NCI-H1092 (cell line): ENCODE measurements at regions not wholly inside any gene's neighbourhood (a gene's known extent, or its start where the extent isn't known, plus 50 kb on each side); places are given as distances from the start of the nearest gene placed in this dataset.
"Not testable (repeated sequence)": the region's sequence is repeated elsewhere in the genome, so short reads cannot be mapped to it uniquely, and the experiment has no call there.

Source experiments
- DNase-seq: peaks from one replicate; lab custom pipeline; 2025; lab: John Stamatoyannopoulos, UW

GRCh38 chr1:230591678-230592077 is 50.6 kb upstream of the COG2 start:
- DNase-seq = no peak

GRCh38 chr1:230589951-230590350 is 52.3 kb upstream of the COG2 start:
- DNase-seq = no peak

- no peak for DNase-seq
Observed at GRCh38 chr1:230588323-230588746, 53.9 kb upstream of the COG2 start.

GRCh38 chr1:230587061-230587460 is 55.2 kb upstream of the COG2 start:
- no peak for DNase-seq

- no peak for DNase-seq
Observed at GRCh38 chr1:230584660-230585059, 57.6 kb upstream of the COG2 start.

- no peak for DNase-seq
Observed at GRCh38 chr1:230581446-230582079, 60.7 kb upstream of the COG2 start.

- DNase-seq = no peak
Observed at GRCh38 chr1:230578616-230579015, 63.7 kb upstream of the COG2 start.

- DNase-seq = no peak
Observed at GRCh38 chr1:230577537-230577936, 64.7 kb upstream of the COG2 start.

- DNase-seq = no peak
Observed at GRCh38 chr1:230575886-230576500, 66.3 kb upstream of the COG2 start.

GRCh38 chr1:230574502-230574901 is 67.8 kb upstream of the COG2 start:
- no peak for DNase-seq

- no peak for DNase-seq
Observed at GRCh38 chr1:230573658-230574057, 68.6 kb upstream of the COG2 start.

- DNase-seq = no peak
Observed at GRCh38 chr1:230572121-230573105, 69.9 kb upstream of the COG2 start.

GRCh38 chr1:230570724-230571360 is 71.4 kb upstream of the COG2 start:
- DNase-seq = no peak

- DNase-seq = no peak
Observed at GRCh38 chr1:230569201-230569600, 73.1 kb upstream of the COG2 start.

- no peak for DNase-seq
Observed at GRCh38 chr1:230568676-230569075, 73.6 kb upstream of the COG2 start.

- no peak for DNase-seq
Observed at GRCh38 chr1:230568008-230568407, 74.3 kb upstream of the COG2 start.

- no peak for DNase-seq
Observed at GRCh38 chr1:230567221-230567575, 75.1 kb upstream of the COG2 start.

- not testable (repeated sequence) for DNase-seq
Observed at GRCh38 chr1:230566532-230567220, 75.6 kb upstream of the COG2 start.

- DNase-seq = no peak
Observed at GRCh38 chr1:230565141-230565540, 77.1 kb upstream of the COG2 start.

- DNase-seq = no peak
Observed at GRCh38 chr1:230563591-230563990, 78.7 kb upstream of the COG2 start.

- DNase-seq = no peak
Observed at GRCh38 chr1:230561570-230561969, 80.7 kb upstream of the COG2 start.

- no peak for DNase-seq
Observed at GRCh38 chr1:230558324-230558723, 84.0 kb upstream of the COG2 start.
